K562 (cell line): ENCODE measurements at regions not wholly inside any gene's neighbourhood (a gene's known extent, or its start where the extent isn't known, plus 50 kb on each side); places are given as distances from the start of the nearest gene placed in this dataset.

ENCODE experiments used
- ATAC-seq: fragments of 200-7000 bp; cut with Tn5 transposase; 3 replicates; pipeline ENCODE4 v1.9.1; 2020; ENCODE audit warnings: moderate library complexity
- BruUV-seq: library from RNA; stranded (reverse); fragments of 400-500 nt; replicated peaks from 2 replicates; lab custom pipeline; 2021; lab: Mats Ljungman, UMichigan
- CTCF ChIA-PET: fragments of 300-600 bp; formaldehyde crosslinking; extraction: SDS; loops from one replicate; lab custom pipeline; 2021; ENCODE audit warnings: low intra/inter-chr PET ratio; lab: Yijun Ruan, JAX
- POLR2A ChIA-PET: fragments of 300-600, 350-650 bp; sonication (Branson Sonifier 250); formaldehyde crosslinking; extraction: SDS; loops from one replicate; lab custom pipeline; 2021; ENCODE audit warnings: antibody characterized with exemption, inconsistent platforms; lab: Yijun Ruan, JAX
- DNase-seq, 4 experiments: peaks; one replicate each; pipeline versions ENCODE4 v3.0.0 to v3.0.0-alpha.2; 2011 to 2018; ENCODE audit warnings: low spot score in 3 of 4, mixed read lengths in 3 of 4; ENCODE audit errors: extremely low read depth in 1 of 4
- FAIRE-seq: peaks from 2 replicates; lab custom pipeline; 2011; peaks lifted over from hg19 to GRCh38; lab: Jason Lieb, UNC
- H2AFZ ChIP-seq: 2 replicates; pipeline ENCODE4 v1.6.0; 2011; ENCODE audit warnings: low read depth, low read length, control low read depth, inconsistent platforms
- H3K27ac ChIP-seq: fragments of 200-600 bp; 3 replicates; pipeline ENCODE4 v1.8.0; 2011; ENCODE audit warnings: low read depth, mild to moderate bottlenecking, control low read depth, inconsistent platforms, low read length, moderate library complexity, mixed read lengths; ENCODE audit errors: extremely low read depth
- H3K27me3 ChIP-seq, 2 experiments: fragments of 300-600 bp in 1 of 2; 2 replicates in 1 of 2; 3 replicates in 1 of 2; pipeline versions ENCODE4 v1.6.0 to v1.8.0; 2011; ENCODE audit warnings: inconsistent platforms in 2 of 2, low read length in 2 of 2, mild to moderate bottlenecking in 1 of 2, mixed read lengths in 1 of 2, moderate library complexity in 1 of 2; ENCODE audit not compliant: control insufficient read depth in 2 of 2, insufficient read depth in 2 of 2
- H3K36me3 ChIP-seq: fragments of 300-600 bp; 3 replicates; pipeline ENCODE4 v1.8.0; 2011; ENCODE audit warnings: mild to moderate bottlenecking, low read length, inconsistent platforms; ENCODE audit not compliant: control insufficient read depth, insufficient read depth
- H3K4me1 ChIP-seq, 2 experiments: fragments of 200-600 bp in 1 of 2; replicated peaks in 1 of 2; 2 replicates in 1 of 2; 3 replicates in 1 of 2; pipeline versions ENCODE4 v1.5.1 to v1.8.0; 2011; ENCODE audit warnings: inconsistent platforms in 2 of 2, low read length in 2 of 2, mild to moderate bottlenecking in 1 of 2, mixed read lengths in 1 of 2, moderate library complexity in 1 of 2; ENCODE audit not compliant: control insufficient read depth in 2 of 2, insufficient read depth in 2 of 2
- H3K4me2 ChIP-seq: 2 replicates; pipeline ENCODE4 v1.6.1; 2011; ENCODE audit warnings: low read length, control low read depth, inconsistent platforms, mixed read lengths; ENCODE audit not compliant: insufficient read depth
- H3K4me3 ChIP-seq: fragments of 200-600 bp; sonication (generic), shearing (Covaris generic); 2 replicates; pipeline ENCODE4 v1.5.1; 2016; ENCODE audit warnings: control low read depth, inconsistent platforms
- H3K79me2 ChIP-seq: fragments of 200-600 bp; 3 replicates; pipeline ENCODE4 v1.8.0; 2011; ENCODE audit warnings: low read length, inconsistent platforms; ENCODE audit not compliant: control insufficient read depth, insufficient read depth
- H3K9ac ChIP-seq, 2 experiments: 2 replicates each; pipeline versions ENCODE4 v1.6.0 to v1.6.1; 2011; ENCODE audit warnings: low read depth in 2 of 2, low read length in 2 of 2, control low read depth in 1 of 2, inconsistent platforms in 1 of 2, mild to moderate bottlenecking in 1 of 2, mixed read lengths in 1 of 2; ENCODE audit not compliant: insufficient read depth in 1 of 2
- H3K9me1 ChIP-seq: one replicate; pipeline ENCODE4 v1.6.0; 2011; ENCODE audit warnings: inconsistent platforms, mild to moderate bottlenecking, low read length, moderate library complexity; ENCODE audit not compliant: control insufficient read depth, insufficient read depth
- H3K9me3 ChIP-seq: replicated peaks from 2 replicates; pipeline ENCODE4 v1.5.1; 2011; ENCODE audit warnings: low read depth, low read length, inconsistent platforms; ENCODE audit not compliant: control insufficient read depth, insufficient read depth
- H4K20me1 ChIP-seq: replicated peaks from 2 replicates; pipeline ENCODE4 v1.6.1; 2011; ENCODE audit warnings: low read length, inconsistent platforms, mixed read lengths; ENCODE audit not compliant: control insufficient read depth, insufficient read depth
- BRD4 ChIP-seq: fragments of 200-600 bp; sonication (generic); IDR thresholded peaks from 2 replicates; pipeline ENCODE4 v1.6.1; 2017; ENCODE audit warnings: inconsistent platforms
- CBX2 ChIP-seq: fragments of 200-600 bp; sonication (generic); IDR thresholded peaks from one replicate; pipeline ENCODE4 v1.6.1; 2012; ENCODE audit warnings: mild to moderate bottlenecking, low read length, inconsistent platforms; ENCODE audit not compliant: insufficient read depth, poor library complexity, severe bottlenecking
- CHD4 ChIP-seq: fragments of 200-600 bp; sonication (generic); IDR thresholded peaks from 3 replicates; pipeline ENCODE4 v1.6.1; 2012; ENCODE audit warnings: low read depth, mild to moderate bottlenecking, mixed read lengths, low read length, inconsistent platforms; ENCODE audit not compliant: insufficient read depth, insufficient replicate concordance, poor library complexity, severe bottlenecking
- E2F6 ChIP-seq, 2 experiments: IDR thresholded peaks; 2 replicates each; pipeline ENCODE4 v1.6.1; 2011; ENCODE audit warnings: borderline replicate concordance in 1 of 2, control low read depth in 1 of 2, low read depth in 1 of 2, low read length in 1 of 2, mild to moderate bottlenecking in 1 of 2, mixed read lengths in 1 of 2, moderate library complexity in 1 of 2; ENCODE audit not compliant: insufficient read depth in 1 of 2, insufficient read length in 1 of 2, poor library complexity in 1 of 2, severe bottlenecking in 1 of 2; ENCODE audit errors: extremely low read depth in 1 of 2
- GMEB1 ChIP-seq: fragments of 250-450 bp; sonication (Bioruptor Pico); IDR thresholded peaks from 2 replicates; pipeline ENCODE4 v1.4.0; 2020; ENCODE audit warnings: mild to moderate bottlenecking
- JUN ChIP-seq, 2 experiments: sonication (generic) in 1 of 2; formaldehyde crosslinking in 1 of 2; IDR thresholded peaks; 2 replicates each; pipeline versions ENCODE4 v1.6.1 to v1.8.0; 2012 to 2022; ENCODE audit warnings: borderline replicate concordance in 2 of 2, mild to moderate bottlenecking in 2 of 2, improper control_type of control experiment in 1 of 2, low read depth in 1 of 2, low read length in 1 of 2, missing genetic modification reagents in 1 of 2
- MECOM ChIP-seq: fragments of 250-450 bp; sonication (Bioruptor Pico); IDR thresholded peaks from 2 replicates; pipeline ENCODE4 v1.8.0; 2022; ENCODE audit warnings: inconsistent platforms
- MLLT1 ChIP-seq, 2 experiments: fragments of 450-650 bp; IDR thresholded peaks; 2 replicates each; pipeline ENCODE4 v1.6.1; 2016
- PCBP1 ChIP-seq: fragments of 200-400 bp; formaldehyde crosslinking; IDR thresholded peaks from 2 replicates; pipeline ENCODE4 v1.6.1; 2018; ENCODE audit warnings: mild to moderate bottlenecking, low read depth, low read length; ENCODE audit not compliant: poor library complexity, severe bottlenecking
- POU5F1 ChIP-seq: fragments of 150-350 bp; IDR thresholded peaks from 2 replicates; pipeline ENCODE4 v1.6.1; 2014; ENCODE audit warnings: borderline replicate concordance, low read length, low read depth, mild to moderate bottlenecking; ENCODE audit not compliant: partially characterized antibody
- RFX5 ChIP-seq: IDR thresholded peaks from 2 replicates; pipeline ENCODE4 v1.6.1; 2011; ENCODE audit warnings: low read depth, mild to moderate bottlenecking, improper control_type of control experiment, low read length
- USF1 ChIP-seq: sonication (generic); formaldehyde crosslinking; IDR thresholded peaks from 2 replicates; pipeline ENCODE4 v1.9.0; 2022; ENCODE audit warnings: mild to moderate bottlenecking, missing genetic modification reagents
- ZFPM2 ChIP-seq: fragments of 250-450 bp; sonication (Bioruptor Pico); IDR thresholded peaks from 2 replicates; pipeline ENCODE4 v1.5.1; 2022; ENCODE audit warnings: mild to moderate bottlenecking
- ZNF263 ChIP-seq: sonication (generic); formaldehyde crosslinking; IDR thresholded peaks from 2 replicates; pipeline ENCODE4 v1.8.0; 2022; ENCODE audit warnings: mild to moderate bottlenecking, missing genetic modification reagents, borderline replicate concordance
- ZNF57 ChIP-seq: fragments of 450-650 bp; formaldehyde crosslinking; IDR thresholded peaks from 2 replicates; pipeline ENCODE4 v1.4.0; 2020; ENCODE audit warnings: mild to moderate bottlenecking, moderate library complexity
- WGBS: fragments of 100-300 bp; shearing (Covaris generic); methylation state at CpG from one replicate; pipeline ENCODE4 v1.1.6; 2016; ENCODE audit warnings: low coverage, mixed read lengths; ENCODE audit not compliant: insufficient coverage; ENCODE audit errors: missing lambda C conversion rate; 5-methylcytosine and 5-hydroxymethylcytosine counted together
- in situ Hi-C: fragments of 300-500 bp; cut with MboI; formaldehyde crosslinking; loops from 4 replicates; pipeline ENCODE4 v1.15.0; 2018; ENCODE audit warnings: inconsistent platforms, mixed read lengths
- intact Hi-C: fragments of 100-400 bp; cut with micrococcal nuclease; formaldehyde crosslinking; loops from 2 replicates; pipeline ENCODE4 v1.14.2; 2022

- no peaks in the 10 kb centered on the region for H3K27me3 ChIP-seq
- 2% methylated on average over 8 of the region's 8 CpGs for WGBS
- H4K20me1 ChIP-seq, result no peaks in the 10 kb centered on the region
- H3K4me1 ChIP-seq, result no peaks in the 10 kb centered on the region
- DNase-seq, result no peak
- H3K27ac ChIP-seq, result no peak overlapping the region
- no peak overlapping the region for H3K9ac ChIP-seq
- no peak overlapping the region for H3K4me2 ChIP-seq
- no peaks in the 10 kb centered on the region for H3K9me1 ChIP-seq
- no peak for FAIRE-seq
- ChIA-PET CTCF (no interaction called here), POLR2A (interaction anchor here (0.8 kb wide), 1 partner anchor 9 kb away, joined by 3 read pairs; no protein-coding TSS in a partner anchor)
- H2AFZ ChIP-seq, result no peak overlapping the region
- H3K9me3 ChIP-seq, result no peaks in the 10 kb centered on the region
- no peak for ATAC-seq
- intact Hi-C loops, result no loop called here
- H3K4me3 ChIP-seq, result no peak overlapping the region
- no peaks in the 10 kb centered on the region for H3K36me3 ChIP-seq
- BruUV-seq, result no TSS peak
- in situ Hi-C loops, result no loop called here
- no peaks in the 10 kb centered on the region for H3K79me2 ChIP-seq
- TF ChIP-seq MLLT1 (IDR thresholded peaks at IDR 0.05) (no peak), JUN (IDR thresholded peaks at IDR 0.05; ENCODE audit: borderline replicate concordance, low read depth, low read length) (no peak), JUN (CRISPR knock-in tag; IDR thresholded peaks at IDR 0.05; ENCODE audit: borderline replicate concordance) (no peak), CHD4 (no peak), ZNF263 (CRISPR knock-in tag) (no peak), RFX5 (no peak), BRD4 (no peak), GMEB1 (no peak), ZFPM2 (CRISPR knock-in tag) (no peak), MECOM (no peak), PCBP1 (no peak), E2F6 (IDR thresholded peaks at IDR 0.05; ENCODE audit: borderline replicate concordance in 1 of 2, extremely low read depth in 1 of 2, insufficient read depth in 1 of 2, insufficient read length in 1 of 2, low read depth in 1 of 2, low read length in 1 of 2, poor library complexity in 1 of 2, severe bottlenecking in 1 of 2) (no peak), USF1 (CRISPR knock-in tag) (no peak), ZNF57 (CRISPR knock-in tag) (no peak), POU5F1 (no peak), CBX2 (no peak)
Observed at GRCh38 chr16:80418517-80419355, 122.1 kb upstream of the DYNLRB2 start.
